T-helper 2 cell (primary cell): ENCODE measurements at regions not wholly inside any gene's neighbourhood (a gene's known extent, or its start where the extent isn't known, plus 50 kb on each side); places are given as distances from the start of the nearest gene placed in this dataset.
"Not testable (repeated sequence)": the region's sequence is repeated elsewhere in the genome, so short reads cannot be mapped to it uniquely, and the experiment has no call there.

ENCODE experiments used
- DNase-seq, 5 experiments: peaks; one replicate each; pipeline versions ENCODE4 v3.0.0 to v3.0.0-alpha.2; 2012 to 2022

DNA sequence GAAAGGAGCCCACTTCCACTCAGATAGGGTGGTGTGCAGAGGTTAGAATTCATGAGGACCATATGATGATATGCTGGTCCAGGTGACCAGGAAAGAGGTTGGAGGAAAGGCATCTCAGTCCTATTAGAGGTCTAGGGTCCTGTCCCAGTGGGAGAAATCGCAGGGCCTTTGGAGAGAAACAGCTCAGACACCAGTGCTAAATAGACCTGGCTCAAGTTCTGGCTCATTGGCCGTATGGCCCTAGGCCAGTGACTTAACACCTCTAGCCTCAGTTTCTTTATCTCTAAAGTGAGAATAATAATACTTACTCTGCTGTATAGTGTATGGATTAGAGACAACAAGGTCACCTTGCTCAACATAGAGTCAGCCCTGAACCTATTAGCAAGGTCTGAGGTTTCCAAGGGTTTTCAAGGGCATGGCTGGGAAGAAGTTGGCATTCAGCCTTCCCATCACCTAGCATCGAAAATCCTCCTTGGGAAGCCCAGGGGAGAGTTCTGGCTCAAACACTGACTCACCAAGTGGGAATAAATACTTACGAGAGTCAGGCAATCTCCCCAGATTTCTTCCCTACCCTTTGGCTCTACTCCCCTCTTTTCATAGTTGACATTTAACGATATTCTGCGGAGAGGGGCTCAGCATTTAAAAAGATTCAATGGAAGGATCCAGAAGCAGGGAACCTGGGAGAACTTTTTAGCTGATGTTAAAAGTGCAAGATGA, 473.1 kb upstream of the PODXL start:
- DNase-seq, result no peak

DNA sequence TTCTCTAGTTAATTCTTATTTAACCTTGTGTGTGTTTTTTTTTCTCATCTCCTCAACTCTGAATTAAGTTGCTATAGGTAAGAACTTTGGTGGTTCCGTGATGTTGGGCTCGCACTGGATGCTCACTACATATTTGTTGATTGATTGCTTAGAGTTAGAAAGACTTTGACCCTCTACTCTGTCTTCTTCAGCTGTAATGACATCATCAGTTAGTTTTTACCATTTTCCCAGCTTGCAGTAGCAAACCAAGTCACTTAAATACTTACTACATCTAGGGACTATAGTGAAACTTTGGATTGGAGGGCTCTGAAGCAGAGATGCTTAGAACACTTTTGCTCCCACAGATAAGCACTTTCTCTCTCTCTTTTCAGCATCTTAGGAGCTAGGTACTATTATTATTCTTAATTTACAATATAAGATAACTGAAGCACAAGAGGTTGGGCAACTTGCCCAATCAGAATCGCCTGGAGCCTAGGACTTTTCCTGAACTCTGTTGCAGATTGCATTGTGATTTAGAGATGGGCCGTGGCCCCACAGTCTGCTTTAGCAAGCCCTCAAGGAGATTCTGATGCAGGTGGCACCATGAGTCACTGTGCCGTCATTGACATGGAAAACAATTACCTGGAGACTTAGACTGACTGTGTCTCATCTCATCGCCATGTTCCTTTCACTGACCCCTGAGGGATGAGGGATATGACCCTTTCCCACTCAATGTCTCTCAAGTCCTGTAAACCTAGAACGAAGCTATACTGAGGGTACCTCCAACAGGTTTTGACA, 471.9 kb upstream of the PODXL start:
- DNase-seq, result no peak

DNA sequence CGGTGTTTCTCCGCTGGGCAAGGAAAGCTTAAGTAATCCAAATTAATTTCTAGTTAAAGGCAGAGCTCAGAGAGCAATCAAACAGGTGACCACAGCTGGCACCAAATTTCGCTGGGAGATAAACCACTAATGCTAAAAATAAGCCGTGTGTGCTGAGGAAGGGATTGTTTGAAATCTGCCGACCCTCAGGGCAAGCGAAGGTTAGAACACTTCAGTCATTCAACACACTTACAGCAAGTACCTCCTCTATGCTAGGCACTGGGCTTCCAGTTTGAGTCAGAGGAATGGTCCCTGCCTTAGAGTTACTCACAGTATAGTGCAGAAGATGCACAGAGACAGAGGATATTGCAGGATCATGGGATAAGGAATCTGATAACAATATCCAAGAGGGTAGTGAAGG, 467.9 kb upstream of the PODXL start:
- no peak for DNase-seq

DNA sequence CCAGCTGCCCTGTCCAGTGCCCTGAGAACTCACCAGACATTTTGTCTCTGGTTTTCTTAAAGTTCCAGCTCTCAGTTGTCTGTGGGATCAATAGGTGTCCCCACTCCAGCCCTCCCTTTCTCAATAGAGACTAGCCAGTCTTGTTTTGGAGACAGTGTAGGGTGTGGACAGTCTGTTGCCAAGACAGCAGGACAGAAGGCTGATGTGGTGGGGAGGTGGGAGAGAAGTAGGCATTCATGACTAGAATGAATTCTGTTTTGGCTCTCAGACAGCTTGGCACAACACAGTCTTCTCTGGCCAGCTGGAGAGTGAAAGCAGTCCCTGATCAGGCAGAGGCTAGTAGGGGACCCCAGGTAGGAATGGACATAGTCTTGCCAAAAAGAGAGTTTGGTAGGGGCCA, 467.0 kb upstream of the PODXL start:
- DNase-seq, result no peak

DNA sequence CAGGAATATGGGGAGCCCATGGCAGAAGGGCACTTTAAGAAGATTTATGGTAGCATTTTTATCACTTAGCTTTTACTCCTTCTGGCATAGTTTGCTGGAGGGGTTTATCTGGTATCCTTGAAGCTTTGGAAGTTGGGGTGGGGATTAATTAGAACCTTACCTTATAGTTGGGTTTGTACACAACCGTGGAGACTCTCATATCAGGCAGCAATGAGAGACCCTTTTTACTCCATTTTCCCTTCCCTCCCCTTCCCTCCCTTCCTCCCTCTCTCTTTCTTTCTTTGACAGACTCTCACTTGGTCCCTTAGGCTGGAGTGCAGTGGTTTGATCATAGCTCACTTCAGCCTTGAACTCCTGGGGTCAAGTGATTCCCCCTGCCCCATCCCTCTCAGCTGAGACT, 465.8 kb upstream of the PODXL start:
- DNase-seq, result no peak

DNA sequence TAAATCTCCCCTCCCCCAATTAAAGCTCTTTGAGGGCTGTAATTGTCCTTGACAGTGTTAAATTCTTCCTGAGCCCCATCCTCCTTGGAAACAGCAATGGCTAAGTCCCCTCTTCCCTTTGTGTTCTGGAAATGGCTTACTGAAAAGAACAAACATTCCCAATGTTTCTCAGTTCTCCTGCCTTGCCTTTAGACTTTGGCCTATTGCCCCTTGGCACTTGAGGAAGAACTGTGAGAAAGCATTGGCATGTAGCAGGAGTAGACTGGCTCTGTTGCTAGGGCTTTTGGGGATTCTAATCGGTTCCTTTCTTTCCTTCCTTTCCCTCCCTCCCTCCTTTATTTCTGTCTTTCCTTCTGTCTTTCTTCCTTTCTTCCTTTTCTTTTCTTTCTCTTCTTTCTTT, 463.3 kb upstream of the PODXL start:
- DNase-seq, result no peak

DNA sequence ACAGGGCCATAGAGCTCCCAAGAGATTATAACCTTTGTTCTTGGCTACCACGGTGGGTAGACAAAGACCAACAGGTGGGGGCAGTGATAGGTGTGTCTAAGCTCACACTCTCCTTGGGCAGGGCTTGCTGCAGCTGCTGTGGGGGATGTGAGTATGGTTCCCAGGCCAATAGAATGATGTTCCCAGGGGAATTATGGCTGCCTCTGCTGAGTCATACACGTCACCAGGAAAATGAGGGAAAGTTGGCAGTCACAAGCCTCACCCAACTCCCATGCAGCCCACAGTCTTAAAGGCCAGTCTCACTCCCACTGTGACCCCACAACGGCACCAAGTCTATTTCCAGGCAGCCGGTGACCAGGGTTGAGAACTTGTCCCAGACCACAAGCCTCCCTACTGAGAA, 453.4 kb upstream of the PODXL start:
- no peak for DNase-seq

DNA sequence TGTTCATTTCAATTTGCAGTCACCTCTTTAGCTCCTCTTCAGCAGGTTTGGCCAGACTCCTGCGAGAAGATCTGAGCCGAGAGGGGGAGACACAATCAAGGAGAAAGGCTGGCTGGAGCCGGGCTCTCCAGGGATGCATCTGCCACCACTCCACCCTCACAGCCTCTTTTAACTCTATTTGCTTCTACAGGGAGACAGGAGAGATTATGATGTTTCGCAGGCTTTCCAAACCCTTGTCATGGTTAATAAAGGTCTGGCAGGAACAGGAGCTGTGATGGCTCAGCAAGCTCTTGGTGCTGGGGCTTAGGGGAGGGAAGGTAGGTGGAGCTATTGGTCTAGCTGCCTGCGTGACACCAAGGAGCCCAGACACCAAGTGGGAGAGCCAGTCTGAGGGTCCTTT, 448.1 kb upstream of the PODXL start:
- DNase-seq, result no peak

DNA sequence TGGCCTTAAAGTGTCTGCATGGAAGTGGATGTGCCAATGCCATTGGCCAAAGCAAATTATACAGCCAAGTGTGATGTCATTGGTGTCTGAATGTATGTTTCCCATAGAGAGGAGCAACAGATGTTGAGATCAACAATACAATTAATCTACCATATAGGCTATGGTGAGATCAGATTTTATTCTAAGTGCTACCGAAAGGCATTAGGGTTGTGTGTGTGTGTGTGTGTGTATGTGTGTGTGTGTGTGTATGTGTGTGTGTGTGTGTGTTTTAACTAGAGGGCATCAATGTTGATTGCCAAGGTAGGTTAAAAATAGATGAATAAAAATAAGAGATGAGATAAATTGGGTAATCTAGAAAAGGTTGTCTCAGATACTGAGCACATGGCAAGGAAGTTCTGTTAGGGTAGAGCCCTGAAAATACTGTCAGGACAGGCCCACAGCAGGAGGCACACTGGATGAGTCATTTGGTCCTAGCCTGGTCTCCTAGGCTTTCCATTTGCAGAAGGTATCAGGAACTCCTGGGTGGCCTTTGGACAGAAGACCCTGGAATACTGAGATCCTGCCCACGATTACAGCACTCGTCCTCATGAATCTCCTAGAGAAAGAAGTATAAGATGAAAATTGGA, 446.0 kb upstream of the PODXL start:
- DNase-seq, result no peak

DNA sequence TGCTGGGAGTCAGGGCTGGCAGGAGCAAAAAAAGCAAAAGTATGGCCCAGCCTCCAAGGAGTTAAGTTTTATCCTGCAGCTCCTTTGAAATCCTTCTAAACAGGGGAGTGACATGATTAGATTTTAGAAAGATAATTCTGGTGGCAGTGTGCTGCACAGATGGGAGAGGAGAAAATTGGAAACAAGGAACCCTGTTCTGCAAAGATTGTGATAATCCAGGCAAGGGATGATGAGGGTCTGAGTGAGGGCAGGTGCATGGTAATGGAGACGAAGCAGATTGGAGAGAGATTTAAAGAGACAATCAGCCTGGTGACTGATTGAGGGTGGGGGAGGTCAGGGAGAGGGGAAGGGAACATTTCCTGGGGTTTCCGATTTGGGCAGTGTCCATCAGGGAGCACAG, 444.7 kb upstream of the PODXL start:
- no peak for DNase-seq

DNA sequence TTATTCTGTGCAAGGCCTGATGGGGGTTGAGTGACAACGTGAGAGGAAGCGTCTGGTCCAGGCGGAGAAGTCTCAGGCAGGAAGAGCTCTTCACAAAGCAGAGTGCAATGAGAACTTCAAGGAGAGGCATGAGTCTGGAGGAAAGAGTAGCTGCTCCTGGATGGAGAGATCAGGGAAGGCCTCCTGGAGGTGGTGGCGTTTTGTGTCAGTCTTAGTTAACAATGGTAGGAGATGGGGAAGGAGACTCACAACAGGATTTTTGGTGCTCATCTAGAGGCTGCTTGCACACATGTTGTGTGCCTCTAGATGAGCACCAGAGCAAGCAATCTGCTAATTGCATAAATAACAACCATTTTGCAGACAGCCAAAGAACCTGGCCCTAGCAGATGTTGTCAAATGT, 442.8 kb upstream of the PODXL start:
- DNase-seq, result no peak

DNA sequence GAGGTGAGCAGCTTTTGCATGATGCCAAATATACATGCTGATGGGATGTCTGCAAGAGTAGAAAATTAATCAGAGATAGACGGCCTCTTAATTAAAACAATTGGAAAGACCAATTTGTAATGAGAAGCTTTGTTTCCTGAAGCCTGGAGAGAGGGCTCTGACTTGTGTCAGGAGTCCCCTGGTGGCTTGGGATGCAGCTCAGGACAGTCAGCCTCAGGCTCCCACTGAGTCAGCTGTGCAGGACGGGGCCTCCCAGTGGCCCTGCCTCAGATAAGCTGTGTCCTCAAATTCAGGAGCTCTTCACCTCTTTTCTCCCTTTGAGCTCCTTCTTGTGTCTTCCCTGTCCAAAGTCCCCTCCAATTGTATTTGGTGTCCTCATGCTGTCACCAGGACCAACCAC, 438.9 kb upstream of the PODXL start:
- no peak for DNase-seq

DNA sequence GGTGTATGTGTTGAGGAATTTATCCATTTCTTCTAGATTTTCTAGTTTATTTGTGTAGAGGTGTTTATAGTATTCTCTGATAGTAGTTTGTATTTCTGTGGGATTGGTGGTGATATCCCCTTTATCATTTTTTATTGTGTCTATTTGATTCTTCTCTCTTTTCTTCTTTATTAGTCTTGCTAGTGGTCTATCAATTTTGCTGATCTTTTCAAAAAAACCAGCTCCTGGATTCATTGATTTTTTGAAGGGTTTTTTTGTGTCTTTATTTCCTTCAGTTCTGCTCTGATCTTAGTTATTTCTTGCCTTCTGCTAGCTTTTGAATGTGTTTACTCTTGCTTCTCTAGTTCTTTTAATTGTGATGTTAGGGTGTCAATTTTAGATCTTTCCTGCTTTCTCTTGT, 424.6 kb upstream of the PODXL start:
- DNase-seq, result not testable (repeated sequence)

DNA sequence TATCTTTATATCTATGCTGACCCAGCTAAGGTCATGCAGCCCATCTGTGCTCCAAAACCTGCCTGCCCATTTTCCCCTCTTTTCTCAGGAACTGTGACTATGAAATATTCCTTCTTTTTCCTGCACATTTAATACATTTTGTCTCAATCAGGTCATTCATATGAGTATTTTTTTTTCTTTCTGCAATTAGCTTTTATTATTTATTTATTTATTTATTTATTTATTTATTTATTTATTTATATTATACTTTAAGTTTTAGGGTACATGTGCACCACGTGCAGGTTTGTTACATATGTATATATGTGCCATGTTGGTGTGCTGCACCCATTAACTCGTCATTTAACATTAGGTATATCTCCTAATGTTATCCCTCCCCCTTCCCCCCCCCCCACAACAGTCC, 421.7 kb upstream of the PODXL start:
- DNase-seq, result not testable (repeated sequence)

DNA sequence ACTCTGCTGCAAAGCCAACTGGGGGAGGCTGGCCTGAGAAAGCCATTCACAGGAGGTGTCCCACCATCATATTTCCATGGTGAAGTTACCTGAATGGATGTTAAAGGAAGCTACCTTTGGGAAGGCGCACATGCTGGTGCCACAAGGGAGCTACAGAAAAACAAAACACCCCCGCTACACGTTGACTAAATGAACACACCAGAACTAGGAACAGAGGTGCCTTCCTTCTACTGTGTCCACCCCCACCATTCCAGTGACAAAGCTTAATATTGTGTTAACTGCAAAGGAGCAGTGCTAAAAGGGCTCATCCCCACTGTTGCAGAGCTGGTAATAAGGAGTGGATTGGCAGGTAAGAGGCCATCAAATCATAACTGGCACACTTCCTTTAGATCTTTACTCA, 420.0 kb upstream of the PODXL start:
- DNase-seq, result no peak

DNA sequence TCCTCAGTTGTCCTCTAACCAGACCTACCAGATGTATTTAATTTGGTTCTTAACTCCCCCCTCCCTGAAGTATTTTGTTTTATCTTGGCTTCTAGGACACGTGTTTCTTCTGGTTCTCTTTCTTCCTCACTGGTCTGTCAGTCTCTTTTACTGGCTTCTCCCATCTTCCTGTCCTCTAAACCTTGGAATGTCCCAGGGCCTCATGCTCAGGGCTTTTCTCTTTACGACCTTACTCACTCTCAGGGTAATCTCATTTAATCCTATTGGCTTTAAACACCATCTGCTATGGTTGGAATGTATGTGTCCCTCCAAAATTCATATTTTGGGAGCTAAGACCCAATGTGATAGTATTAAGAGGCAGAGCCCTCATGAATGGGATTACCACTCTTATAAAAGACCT, 418.2 kb upstream of the PODXL start:
- no peak for DNase-seq

DNA sequence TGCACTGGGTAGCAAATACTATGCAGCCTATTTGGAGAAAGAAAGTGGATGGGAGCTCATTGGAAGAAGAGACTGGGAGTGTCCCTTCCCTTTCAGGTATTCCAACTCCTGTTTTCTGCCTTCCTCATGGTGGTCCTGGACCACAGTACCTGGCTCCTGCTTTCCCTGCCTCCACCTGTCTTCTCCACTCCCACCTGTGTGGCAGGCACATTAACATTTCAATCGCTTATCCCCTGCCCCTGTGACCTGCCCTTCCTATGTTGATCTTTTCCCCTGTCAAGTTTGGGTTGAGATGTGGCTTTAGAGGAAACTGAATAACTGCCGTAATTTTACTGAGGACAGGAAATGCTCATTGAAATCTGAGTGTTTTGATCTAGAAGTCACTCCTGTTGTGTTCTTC, 415.8 kb upstream of the PODXL start:
- no peak for DNase-seq

DNA sequence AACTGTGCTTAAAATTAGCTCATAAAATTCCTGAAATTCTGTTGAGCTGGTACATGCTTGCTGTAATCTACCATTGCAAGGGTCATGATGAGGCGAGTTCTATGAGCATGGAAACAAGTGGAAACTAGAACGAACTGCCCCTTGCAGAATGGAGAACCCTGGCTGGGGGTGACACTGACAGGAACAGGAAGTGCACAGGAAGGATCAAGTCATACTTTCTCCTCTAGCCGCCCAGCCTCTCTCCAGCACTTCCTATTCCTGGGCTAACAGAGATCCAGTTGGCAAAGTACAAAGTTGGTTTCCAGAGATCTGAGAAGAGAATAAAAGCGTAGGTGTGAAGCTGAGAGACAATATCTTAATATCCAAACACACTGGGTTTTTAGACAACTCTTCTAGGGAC, 414.2 kb upstream of the PODXL start:
- DNase-seq, result no peak

DNA sequence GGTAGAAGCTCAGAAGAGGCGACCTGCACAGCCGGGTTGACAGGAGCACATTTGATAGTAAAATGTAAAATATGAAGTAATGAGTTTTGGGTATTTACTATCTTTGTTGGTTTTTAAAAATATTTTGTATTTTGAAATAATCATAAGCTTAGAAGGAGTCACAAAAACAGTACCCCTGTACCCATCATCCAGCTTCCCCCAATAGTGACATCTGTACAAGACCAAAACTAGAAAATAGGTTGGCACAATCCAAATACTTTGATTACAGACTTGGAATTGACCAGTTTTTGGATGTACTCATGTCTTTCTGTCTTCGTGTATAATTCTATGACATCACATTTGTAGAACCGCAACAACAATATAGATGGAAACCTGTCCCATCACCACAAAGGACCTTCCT, 413.1 kb upstream of the PODXL start:
- no peak for DNase-seq

DNA sequence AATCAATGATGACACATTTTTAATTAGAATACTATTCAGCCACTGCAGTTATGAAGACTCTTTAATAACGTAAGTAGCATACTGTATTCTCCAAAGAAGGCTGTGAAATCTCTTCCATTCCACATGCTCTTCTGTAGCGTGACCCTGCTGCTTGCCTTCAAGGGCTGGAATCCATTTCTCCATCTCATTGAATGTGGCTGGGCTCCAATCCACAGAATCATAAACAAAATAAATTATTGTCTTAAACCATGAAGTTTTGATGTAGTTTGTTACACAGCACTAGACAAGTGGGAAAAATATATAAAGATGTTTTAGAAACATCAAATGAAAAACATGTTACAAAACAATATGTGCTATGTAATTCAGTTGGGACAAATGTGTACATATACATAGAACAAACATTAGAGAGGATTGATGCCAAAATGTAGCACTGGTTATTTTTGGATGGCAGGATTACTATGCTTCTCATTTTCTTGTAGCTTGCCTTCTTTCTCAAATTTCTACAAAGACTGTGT, 410.8 kb upstream of the PODXL start:
- no peak for DNase-seq

DNA sequence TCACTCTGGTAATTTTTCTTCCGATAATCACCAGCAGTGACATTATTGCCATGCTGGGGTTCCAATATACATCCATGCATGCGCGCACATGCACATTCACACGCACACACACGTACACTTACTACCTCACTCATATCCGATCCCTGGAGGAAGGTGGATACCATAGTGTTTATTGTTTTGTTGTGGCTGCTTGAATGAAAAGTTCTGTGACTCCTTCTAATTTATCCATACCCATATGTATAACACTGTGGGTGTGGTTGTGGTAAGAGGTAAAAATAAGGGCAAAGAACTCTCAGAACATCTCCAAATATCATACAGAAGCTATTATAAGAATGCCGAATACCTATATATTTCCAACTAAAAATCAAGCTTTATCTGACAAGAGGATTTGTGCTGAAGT, 407.8 kb upstream of the PODXL start:
- no peak for DNase-seq

DNA sequence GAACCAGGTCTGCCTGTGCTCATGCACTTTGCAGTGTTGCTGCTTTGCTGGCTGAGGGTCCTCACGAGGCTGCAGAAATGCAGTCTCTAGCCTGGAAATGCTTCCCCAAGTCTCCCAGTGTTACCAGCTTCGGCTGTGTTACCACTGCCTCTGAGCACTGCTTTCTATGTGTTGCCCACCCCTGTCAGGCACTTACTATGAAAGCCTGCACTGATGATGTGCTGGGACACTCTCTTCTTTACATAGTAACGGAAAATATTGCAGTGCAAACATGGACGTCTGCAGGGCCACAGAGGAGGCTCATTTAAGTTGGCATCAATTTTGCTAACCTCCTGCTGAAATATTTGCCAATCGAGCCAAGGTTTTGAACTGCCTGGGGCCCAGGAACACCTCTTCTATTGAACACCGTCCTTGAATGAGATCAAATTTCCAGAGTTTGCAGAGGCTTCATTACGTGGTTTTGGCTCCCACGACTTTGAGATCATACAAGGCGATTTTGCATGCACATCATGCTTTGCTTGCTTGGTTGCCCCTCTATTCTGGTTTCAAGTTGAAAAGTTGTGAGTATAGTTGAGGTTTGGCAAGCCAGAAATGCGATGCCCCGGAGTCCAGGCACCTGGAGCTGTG, 404.7 kb upstream of the PODXL start:
- DNase-seq, result no peak

DNA sequence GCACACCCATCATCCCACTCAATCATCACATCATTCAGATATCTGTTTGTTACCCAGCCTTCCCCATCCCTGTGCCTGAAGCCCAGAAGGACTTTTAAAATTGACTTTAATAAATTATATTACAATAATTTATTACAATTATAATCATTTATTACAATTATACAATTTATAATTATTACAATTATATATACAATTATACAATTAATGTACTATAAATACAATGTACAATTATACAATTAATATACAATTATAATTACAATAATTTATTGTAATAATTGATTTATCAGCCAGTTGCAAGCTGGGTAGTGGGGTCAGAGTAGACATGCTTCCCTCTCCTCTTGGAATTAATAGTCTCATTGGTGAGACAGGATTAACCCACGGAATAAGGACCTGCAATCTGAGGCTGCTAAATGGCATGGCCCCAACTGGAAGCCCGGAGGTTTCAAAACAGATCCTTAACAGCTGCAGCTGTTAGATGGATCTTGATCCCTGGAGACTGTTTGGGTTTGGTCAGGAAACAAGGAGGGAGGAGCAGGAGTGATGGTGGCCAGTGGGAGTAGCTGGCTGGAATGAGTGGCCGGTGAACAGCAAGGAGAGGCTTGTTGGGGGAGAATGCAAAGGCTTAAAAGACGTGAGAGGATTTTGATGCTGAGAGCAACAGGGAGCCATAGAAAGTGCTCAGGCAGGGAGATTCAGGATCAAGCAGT, 402.8 kb upstream of the PODXL start:
- DNase-seq, result no peak
